ENCODE measurements at regions not wholly inside any gene's neighbourhood (a gene's known extent, or its start where the extent isn't known, plus 50 kb on each side); places are given as distances from the start of the nearest gene placed in this dataset.

GRCh38 chr15:98560338-98560737, 88.0 kb upstream of the IGF1R start:
- Mint-ChIP-seq H3K4me1 (peaks cover 0 to 5% (median 4%) of the 10 kb centered on the region in 7 donors), H3K4me3 (no peak overlapping the region), H3K27ac (no peak overlapping the region), H3K36me3 (no peaks in the 10 kb centered on the region), H3K27me3 (peaks cover 0 to 5% (median 0%) of the 10 kb centered on the region in 5 donors), H3K9me3 (no peaks in the 10 kb centered on the region)
- ChIA-PET POLR2A (no interaction called here), CTCF (interaction anchor here (0.6 kb wide), 1 partner anchor 59 kb away, joined by 3 read pairs; no protein-coding TSS in a partner anchor)
- no peaks in the 10 kb centered on the region for H3K36me3 ChIP-seq (ENCODE audit: control insufficient read depth in 2 of 3, insufficient read depth in 3 of 3, low read length in 3 of 3)
- intact Hi-C loops (cut with micrococcal nuclease): no loop called here
- DNase-seq (no peak), ATAC-seq (no peak)
- no peaks in the 10 kb centered on the region for H3K4me1 ChIP-seq (ENCODE audit: control insufficient read depth in 2 of 2, insufficient read depth in 2 of 2, low read length in 2 of 2)
- no peak overlapping the region for H3K4me3 ChIP-seq (ENCODE audit: low read length)
- H3K27ac ChIP-seq (ENCODE audit: low read depth, low read length): no peak overlapping the region
- no peaks in the 10 kb centered on the region for H3K9me3 ChIP-seq (ENCODE audit: control insufficient read depth in 2 of 3, low read length in 3 of 3)
- H3K27me3 ChIP-seq (ENCODE audit: control insufficient read depth in 2 of 2, insufficient read depth in 2 of 2, low read length in 2 of 2): no peaks in the 10 kb centered on the region

GRCh38 chr15:98561169-98561941, 87.0 kb upstream of the IGF1R start:
- no peaks in the 10 kb centered on the region for H3K27me3 ChIP-seq (ENCODE audit: control insufficient read depth in 2 of 2, insufficient read depth in 2 of 2, low read length in 2 of 2)
- no peak overlapping the region for H3K4me3 Mint-ChIP-seq
- H3K4me1 Mint-ChIP-seq: peaks cover 0 to 5% (median 4%) of the 10 kb centered on the region in 7 donors
- H3K36me3 Mint-ChIP-seq: no peaks in the 10 kb centered on the region
- no peaks in the 10 kb centered on the region for H3K36me3 ChIP-seq (ENCODE audit: control insufficient read depth in 2 of 3, insufficient read depth in 3 of 3, low read length in 3 of 3)
- DNase-seq (peak in 3 of 9 donors; percentile 4 to 26 (median 24)), ATAC-seq (no peak)
- H3K9me3 Mint-ChIP-seq: no peaks in the 10 kb centered on the region
- no peaks in the 10 kb centered on the region for H3K4me1 ChIP-seq (ENCODE audit: control insufficient read depth in 2 of 2, insufficient read depth in 2 of 2, low read length in 2 of 2)
- intact Hi-C loops (cut with micrococcal nuclease): no loop called here
- ChIA-PET POLR2A (no interaction called here), CTCF (no interaction called here)
- peak overlapping the region in 1 of 9 donors; percentile 59 for H3K27ac Mint-ChIP-seq
- no peaks in the 10 kb centered on the region for H3K9me3 ChIP-seq (ENCODE audit: control insufficient read depth in 2 of 3, low read length in 3 of 3)
- H3K27me3 Mint-ChIP-seq: peaks cover 0 to 7% (median 0%) of the 10 kb centered on the region in 5 donors
- no peak overlapping the region for H3K4me3 ChIP-seq (ENCODE audit: low read length)
- H3K27ac ChIP-seq (ENCODE audit: low read depth, low read length): no peak overlapping the region

GRCh38 chr15:98562331-98562937, 85.9 kb upstream of the IGF1R start:
- H3K4me1 ChIP-seq (ENCODE audit: control insufficient read depth in 2 of 2, insufficient read depth in 2 of 2, low read length in 2 of 2): no peaks in the 10 kb centered on the region
- Mint-ChIP-seq H3K27me3 (peaks cover 0 to 8% (median 5%) of the 10 kb centered on the region in 5 donors), H3K27ac (peak overlapping the region in 2 of 9 donors; percentile 4 to 51), H3K36me3 (no peaks in the 10 kb centered on the region), H3K4me1 (peaks cover 0 to 5% (median 4%) of the 10 kb centered on the region in 7 donors), H3K9me3 (no peaks in the 10 kb centered on the region), H3K4me3 (no peak overlapping the region)
- no peak overlapping the region for H3K4me3 ChIP-seq (ENCODE audit: low read length)
- no peaks in the 10 kb centered on the region for H3K9me3 ChIP-seq (ENCODE audit: control insufficient read depth in 2 of 3, low read length in 3 of 3)
- ChIA-PET CTCF (no interaction called here), POLR2A (no interaction called here)
- DNase-seq: no peak
- H3K36me3 ChIP-seq (ENCODE audit: control insufficient read depth in 2 of 3, insufficient read depth in 3 of 3, low read length in 3 of 3): no peaks in the 10 kb centered on the region
- no peak overlapping the region for H3K27ac ChIP-seq (ENCODE audit: low read depth, low read length)
- no peaks in the 10 kb centered on the region for H3K27me3 ChIP-seq (ENCODE audit: control insufficient read depth in 2 of 2, insufficient read depth in 2 of 2, low read length in 2 of 2)
- no peak for ATAC-seq
- intact Hi-C loops (cut with micrococcal nuclease): no loop called here

GRCh38 chr15:98565566-98565965, 82.8 kb upstream of the IGF1R start:
- Histone ChIP-seq H3K36me3 (ENCODE audit: control insufficient read depth in 2 of 3, insufficient read depth in 3 of 3, low read length in 3 of 3) (no peaks in the 10 kb centered on the region), H3K27ac (ENCODE audit: low read depth, low read length) (no peak overlapping the region), H3K4me1 (ENCODE audit: control insufficient read depth in 2 of 2, insufficient read depth in 2 of 2, low read length in 2 of 2) (no peaks in the 10 kb centered on the region), H3K4me3 (ENCODE audit: low read length) (no peak overlapping the region), H3K27me3 (ENCODE audit: control insufficient read depth in 2 of 2, insufficient read depth in 2 of 2, low read length in 2 of 2) (no peaks in the 10 kb centered on the region), H3K9me3 (ENCODE audit: control insufficient read depth in 2 of 3, low read length in 3 of 3) (no peaks in the 10 kb centered on the region)
- DNase-seq: no peak
- intact Hi-C loops (cut with micrococcal nuclease): no loop called here
- H3K4me1 Mint-ChIP-seq: peaks cover 0 to 5% (median 4%) of the 10 kb centered on the region in 7 donors
- H3K4me3 Mint-ChIP-seq: no peak overlapping the region
- POLR2A ChIA-PET: no interaction called here
- no peaks in the 10 kb centered on the region for H3K36me3 Mint-ChIP-seq
- CTCF ChIA-PET: no interaction called here
- H3K9me3 Mint-ChIP-seq: no peaks in the 10 kb centered on the region
- peaks cover 10 to 22% (median 14%) of the 10 kb centered on the region in 5 donors for H3K27me3 Mint-ChIP-seq
- ATAC-seq: no peak
- H3K27ac Mint-ChIP-seq: no peak overlapping the region

- no peaks in the 10 kb centered on the region for H3K27me3 ChIP-seq (ENCODE audit: control insufficient read depth in 2 of 2, insufficient read depth in 2 of 2, low read length in 2 of 2)
- DNase-seq: no peak
- H3K27ac Mint-ChIP-seq: no peak overlapping the region
- H3K4me1 ChIP-seq (ENCODE audit: control insufficient read depth in 2 of 2, insufficient read depth in 2 of 2, low read length in 2 of 2): no peaks in the 10 kb centered on the region
- H3K4me3 ChIP-seq (ENCODE audit: low read length): no peak overlapping the region
- peaks cover 10 to 25% (median 20%) of the 10 kb centered on the region in 5 donors for H3K27me3 Mint-ChIP-seq
- H3K9me3 ChIP-seq (ENCODE audit: control insufficient read depth in 2 of 3, low read length in 3 of 3): no peaks in the 10 kb centered on the region
- H3K36me3 ChIP-seq (ENCODE audit: control insufficient read depth in 2 of 3, insufficient read depth in 3 of 3, low read length in 3 of 3): no peaks in the 10 kb centered on the region
- no peaks in the 10 kb centered on the region for H3K9me3 Mint-ChIP-seq
- no peak overlapping the region for H3K4me3 Mint-ChIP-seq
- H3K36me3 Mint-ChIP-seq: no peaks in the 10 kb centered on the region
- no peak for ATAC-seq
- H3K27ac ChIP-seq (ENCODE audit: low read depth, low read length): no peak overlapping the region
- H3K4me1 Mint-ChIP-seq: no peaks in the 10 kb centered on the region
- intact Hi-C loops (cut with micrococcal nuclease): no loop called here
- POLR2A ChIA-PET: interaction anchor here (1.3 to 1.5 kb wide), 2 partner anchors 29 to 88 kb away, joined by 3 to 5 read pairs; no protein-coding TSS in a partner anchor
- CTCF ChIA-PET: interaction anchor here (1.0 kb wide), 1 partner anchor 14 kb away, joined by 3 read pairs; no protein-coding TSS in a partner anchor
These were observed 80.4 kb upstream of the IGF1R start for GRCh38 chr15:98567951-98568350.

- CTCF ChIA-PET: interaction anchor here (0.7 to 1.0 kb wide), 3 partner anchors 11 to 136 kb away, joined by 3 read pairs; no protein-coding TSS in a partner anchor
- Mint-ChIP-seq H3K36me3 (no peaks in the 10 kb centered on the region), H3K27ac (no peak overlapping the region), H3K4me1 (no peaks in the 10 kb centered on the region), H3K4me3 (no peak overlapping the region), H3K9me3 (no peaks in the 10 kb centered on the region), H3K27me3 (peaks cover 10 to 28% (median 24%) of the 10 kb centered on the region in 5 donors)
- ATAC-seq (no peak), DNase-seq (no peak)
- H3K27me3 ChIP-seq (ENCODE audit: control insufficient read depth in 2 of 2, insufficient read depth in 2 of 2, low read length in 2 of 2): no peaks in the 10 kb centered on the region
- intact Hi-C loops (cut with micrococcal nuclease): no loop called here
- no peak overlapping the region for H3K27ac ChIP-seq (ENCODE audit: low read depth, low read length)
- H3K9me3 ChIP-seq (ENCODE audit: control insufficient read depth in 2 of 3, low read length in 3 of 3): no peaks in the 10 kb centered on the region
- H3K4me1 ChIP-seq (ENCODE audit: control insufficient read depth in 2 of 2, insufficient read depth in 2 of 2, low read length in 2 of 2): no peaks in the 10 kb centered on the region
- H3K36me3 ChIP-seq (ENCODE audit: control insufficient read depth in 2 of 3, insufficient read depth in 3 of 3, low read length in 3 of 3): no peaks in the 10 kb centered on the region
- POLR2A ChIA-PET: interaction anchor here (1.1 kb wide), 1 partner anchor 32 kb away, joined by 3 read pairs; no protein-coding TSS in a partner anchor
- H3K4me3 ChIP-seq (ENCODE audit: low read length): no peak overlapping the region
These were observed 79.8 kb upstream of the IGF1R start for GRCh38 chr15:98568382-98569017.
